ENCODE measurements at regions not wholly inside any gene's neighbourhood (a gene's known extent, or its start where the extent isn't known, plus 50 kb on each side); places are given as distances from the start of the nearest gene placed in this dataset.

DNA sequence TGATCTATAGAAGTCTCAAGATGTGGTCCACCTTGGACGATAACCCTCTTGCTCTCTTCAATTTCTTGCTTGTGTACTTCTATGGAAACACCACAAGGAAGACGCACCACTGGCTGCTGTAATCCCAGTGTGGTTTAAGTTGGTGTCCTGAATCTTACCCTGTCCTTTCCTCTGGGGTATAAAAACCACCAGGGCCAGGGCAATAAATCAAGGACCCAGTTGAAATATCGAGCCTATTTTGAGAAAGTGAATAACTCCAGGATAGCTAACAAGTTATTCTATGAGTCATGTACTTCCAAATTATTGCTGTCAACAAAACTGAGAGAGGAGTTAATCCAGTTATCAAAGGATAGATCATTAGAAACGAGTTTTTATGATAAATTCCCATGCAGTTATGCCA, 137.0 kb downstream of the RND3 start:
- no peaks in the 10 kb centered on the region for H3K27me3 ChIP-seq
- H3K4me3 ChIP-seq = no peak overlapping the region
- H3K27ac ChIP-seq = no peak overlapping the region
- peaks cover 0 to 3% (median 0%) of the 10 kb centered on the region in 3 donors for H3K4me1 ChIP-seq
- 60 to 74% methylated on average over 4 of the region's 4 CpGs for WGBS, 2 donors
- intact Hi-C loops (cut with DNase I) = no loop called here
- TF ChIP-seq, protein P1, sequence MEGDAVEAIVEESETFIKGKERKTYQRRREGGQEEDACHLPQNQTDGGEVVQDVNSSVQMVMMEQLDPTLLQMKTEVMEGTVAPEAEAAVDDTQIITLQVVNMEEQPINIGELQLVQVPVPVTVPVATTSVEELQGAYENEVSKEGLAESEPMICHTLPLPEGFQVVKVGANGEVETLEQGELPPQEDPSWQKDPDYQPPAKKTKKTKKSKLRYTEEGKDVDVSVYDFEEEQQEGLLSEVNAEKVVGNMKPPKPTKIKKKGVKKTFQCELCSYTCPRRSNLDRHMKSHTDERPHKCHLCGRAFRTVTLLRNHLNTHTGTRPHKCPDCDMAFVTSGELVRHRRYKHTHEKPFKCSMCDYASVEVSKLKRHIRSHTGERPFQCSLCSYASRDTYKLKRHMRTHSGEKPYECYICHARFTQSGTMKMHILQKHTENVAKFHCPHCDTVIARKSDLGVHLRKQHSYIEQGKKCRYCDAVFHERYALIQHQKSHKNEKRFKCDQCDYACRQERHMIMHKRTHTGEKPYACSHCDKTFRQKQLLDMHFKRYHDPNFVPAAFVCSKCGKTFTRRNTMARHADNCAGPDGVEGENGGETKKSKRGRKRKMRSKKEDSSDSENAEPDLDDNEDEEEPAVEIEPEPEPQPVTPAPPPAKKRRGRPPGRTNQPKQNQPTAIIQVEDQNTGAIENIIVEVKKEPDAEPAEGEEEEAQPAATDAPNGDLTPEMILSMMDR (IDR thresholded peaks at IDR 0.05) = no peak
- no peak for TF ChIP-seq POLR2A (IDR thresholded peaks at IDR 0.05)
- no peak for DNase-seq
- no peaks in the 10 kb centered on the region for H3K9me3 ChIP-seq
- H3K36me3 ChIP-seq = no peaks in the 10 kb centered on the region

DNA sequence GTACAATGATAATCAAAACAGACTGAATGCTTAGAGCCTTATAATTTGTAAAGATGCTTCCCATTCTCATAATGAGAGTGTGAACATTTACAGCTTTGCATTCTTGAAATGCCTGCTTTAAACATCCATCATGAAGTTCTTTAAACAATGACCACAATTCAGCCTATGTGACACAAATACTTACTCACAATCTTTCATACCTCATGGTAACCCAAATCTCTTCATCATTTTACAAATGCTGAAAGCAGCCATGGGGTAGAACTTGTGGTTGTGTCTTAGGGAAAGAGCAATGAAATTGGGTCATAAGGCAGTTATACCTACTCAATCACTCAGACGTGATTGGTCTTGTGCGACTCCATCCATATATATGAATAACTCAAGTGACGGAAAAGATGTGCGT, 140.7 kb downstream of the RND3 start:
- Histone ChIP-seq H3K36me3 (no peaks in the 10 kb centered on the region), H3K4me3 (no peak overlapping the region), H3K27ac (no peak overlapping the region), H3K27me3 (no peaks in the 10 kb centered on the region), H3K9me3 (no peaks in the 10 kb centered on the region), H3K4me1 (peaks cover 0 to 3% (median 0%) of the 10 kb centered on the region in 3 donors)
- intact Hi-C loops (cut with DNase I) = no loop called here
- 96 to 97% methylated on average over 4 of the region's 4 CpGs for WGBS, 2 donors
- TF ChIP-seq, protein P1 (IDR thresholded peaks at IDR 0.05) = no peak
- TF ChIP-seq POLR2A (IDR thresholded peaks at IDR 0.05) = no peak
- DNase-seq = no peak

DNA sequence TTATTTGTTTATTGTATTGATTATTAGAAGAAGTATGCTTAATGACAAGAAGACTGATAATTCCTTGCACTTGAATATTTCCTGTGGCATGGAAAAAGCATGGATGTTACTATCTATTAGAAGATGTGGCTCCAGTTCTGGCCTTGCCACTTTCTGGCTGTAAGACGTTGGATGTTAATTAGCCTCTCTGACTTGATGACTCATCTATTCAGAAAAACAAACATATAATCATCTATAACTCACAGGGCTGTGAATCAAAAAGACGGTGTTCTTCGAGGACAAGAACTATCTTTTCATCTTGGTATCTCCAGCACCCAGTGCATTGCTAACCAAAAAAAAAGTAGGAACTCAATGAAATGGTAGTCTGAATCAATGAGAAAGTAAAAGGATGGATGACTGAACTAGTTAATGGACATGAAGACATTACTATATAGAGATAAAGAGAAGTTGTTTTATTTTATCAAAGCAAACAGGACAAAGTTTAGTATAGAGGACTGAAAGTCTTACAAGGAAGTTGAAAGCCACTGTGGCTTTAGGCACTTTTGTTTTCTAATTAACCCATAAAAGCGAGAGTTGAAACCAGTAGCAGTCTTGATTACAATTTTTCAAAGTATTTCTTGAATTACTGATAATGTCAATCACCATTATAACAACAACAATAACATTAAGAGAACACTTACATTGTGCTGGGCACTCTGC, 145.3 kb downstream of the RND3 start:
- no peak overlapping the region for H3K4me3 ChIP-seq
- WGBS, 2 donors = 39 to 66% methylated on average over 4 of the region's 4 CpGs
- H3K4me1 ChIP-seq = no peaks in the 10 kb centered on the region
- H3K27me3 ChIP-seq = no peaks in the 10 kb centered on the region
- intact Hi-C loops (cut with DNase I) = no loop called here
- H3K27ac ChIP-seq = no peak overlapping the region
- TF ChIP-seq, protein P1 (IDR thresholded peaks at IDR 0.05) = no peak
- no peak for TF ChIP-seq POLR2A (IDR thresholded peaks at IDR 0.05)
- no peaks in the 10 kb centered on the region for H3K9me3 ChIP-seq
- H3K36me3 ChIP-seq = no peaks in the 10 kb centered on the region
- DNase-seq = no peak

DNA sequence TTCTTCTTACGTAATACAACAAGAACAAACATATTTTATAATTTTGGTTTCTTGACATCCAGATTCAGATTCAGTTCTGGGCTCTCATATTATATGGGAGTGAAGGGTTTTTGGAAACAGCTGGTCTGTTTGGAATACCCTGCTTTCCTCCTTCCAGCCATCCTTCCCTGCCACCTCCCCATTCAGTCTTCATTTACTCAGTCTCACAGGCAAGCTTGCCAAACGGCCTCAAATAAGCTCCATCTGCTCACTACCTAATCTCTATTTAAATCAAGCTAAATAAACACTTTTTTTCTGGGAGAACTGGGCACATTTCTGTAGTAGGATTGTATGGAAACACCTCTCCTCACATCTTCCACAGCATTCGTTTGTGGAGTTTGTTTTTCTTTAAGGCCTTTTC, 147.5 kb downstream of the RND3 start:
- H3K9me3 ChIP-seq = no peaks in the 10 kb centered on the region
- H3K27ac ChIP-seq = peak overlapping the region in 1 of 4 donors; percentile 18
- H3K27me3 ChIP-seq = no peaks in the 10 kb centered on the region
- DNase-seq = no peak
- 29 to 47% methylated on average over 3 of the region's 3 CpGs for WGBS, 2 donors
- H3K4me3 ChIP-seq = no peak overlapping the region
- H3K36me3 ChIP-seq = no peaks in the 10 kb centered on the region
- no peaks in the 10 kb centered on the region for H3K4me1 ChIP-seq
- no peak for TF ChIP-seq POLR2A (IDR thresholded peaks at IDR 0.05)
- TF ChIP-seq, protein P1 (IDR thresholded peaks at IDR 0.05) = no peak
- intact Hi-C loops (cut with DNase I) = no loop called here

DNA sequence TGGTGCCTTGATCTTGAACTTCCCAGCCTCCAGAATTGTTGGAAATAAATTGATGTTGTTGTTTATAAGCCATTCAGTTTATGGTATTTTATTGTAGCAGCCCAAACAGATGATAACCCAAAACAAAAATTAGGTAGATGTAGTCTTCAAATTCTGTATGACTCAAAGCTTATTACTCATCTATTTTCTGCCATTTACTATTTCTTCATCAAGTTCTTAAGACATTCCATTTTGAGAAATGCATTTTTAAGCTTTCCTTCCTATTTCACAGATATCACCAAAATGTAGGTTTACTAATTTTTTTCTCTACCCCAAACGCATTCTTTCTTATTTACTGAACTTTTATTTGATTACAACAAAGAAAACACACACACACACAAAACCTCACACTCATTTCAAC, 148.2 kb downstream of the RND3 start:
- intact Hi-C loops (cut with DNase I) = no loop called here
- Histone ChIP-seq H3K4me1 (no peaks in the 10 kb centered on the region), H3K4me3 (no peak overlapping the region), H3K9me3 (no peaks in the 10 kb centered on the region), H3K27me3 (no peaks in the 10 kb centered on the region), H3K27ac (no peak overlapping the region), H3K36me3 (no peaks in the 10 kb centered on the region)
- 63 to 72% methylated on average over 1 of the region's 1 CpG for WGBS, 2 donors
- TF ChIP-seq POLR2A (IDR thresholded peaks at IDR 0.05) = no peak
- TF ChIP-seq, protein P1 (IDR thresholded peaks at IDR 0.05) = no peak
- no peak for DNase-seq

All from esophagus squamous epithelium (tissue), 5 donors.